OCI-LY7 (cell line): ENCODE measurements at regions not wholly inside any gene's neighbourhood (a gene's known extent, or its start where the extent isn't known, plus 50 kb on each side); places are given as distances from the start of the nearest gene placed in this dataset.

Experiments used
- EZH2phosphoT487 ChIP-seq: fragments of 200-600 bp; sonication (generic); IDR thresholded peaks from 2 replicates; pipeline ENCODE4 v1.6.1; 2018; ENCODE audit warnings: low read depth, borderline replicate concordance, mild to moderate bottlenecking, mixed run types, antibody characterized with exemption, low read length, moderate library complexity, mixed read lengths
- TF ChIP-seq, protein P1 (sequence below): fragments of 200-600 bp; sonication (generic); conservative IDR thresholded peaks from 2 replicates; pipeline ENCODE4 v1.5.1; 2014; ENCODE audit warnings: mild to moderate bottlenecking, antibody characterized with exemption, low read length, moderate library complexity, mixed read lengths

GRCh38 chr4:14596028-14596427 lies 406.3 kb upstream of the CPEB2 start:
- TF ChIP-seq, protein P1, sequence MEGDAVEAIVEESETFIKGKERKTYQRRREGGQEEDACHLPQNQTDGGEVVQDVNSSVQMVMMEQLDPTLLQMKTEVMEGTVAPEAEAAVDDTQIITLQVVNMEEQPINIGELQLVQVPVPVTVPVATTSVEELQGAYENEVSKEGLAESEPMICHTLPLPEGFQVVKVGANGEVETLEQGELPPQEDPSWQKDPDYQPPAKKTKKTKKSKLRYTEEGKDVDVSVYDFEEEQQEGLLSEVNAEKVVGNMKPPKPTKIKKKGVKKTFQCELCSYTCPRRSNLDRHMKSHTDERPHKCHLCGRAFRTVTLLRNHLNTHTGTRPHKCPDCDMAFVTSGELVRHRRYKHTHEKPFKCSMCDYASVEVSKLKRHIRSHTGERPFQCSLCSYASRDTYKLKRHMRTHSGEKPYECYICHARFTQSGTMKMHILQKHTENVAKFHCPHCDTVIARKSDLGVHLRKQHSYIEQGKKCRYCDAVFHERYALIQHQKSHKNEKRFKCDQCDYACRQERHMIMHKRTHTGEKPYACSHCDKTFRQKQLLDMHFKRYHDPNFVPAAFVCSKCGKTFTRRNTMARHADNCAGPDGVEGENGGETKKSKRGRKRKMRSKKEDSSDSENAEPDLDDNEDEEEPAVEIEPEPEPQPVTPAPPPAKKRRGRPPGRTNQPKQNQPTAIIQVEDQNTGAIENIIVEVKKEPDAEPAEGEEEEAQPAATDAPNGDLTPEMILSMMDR, result no peak
- no peak for TF ChIP-seq EZH2phosphoT487
